ENCODE measurements at regions not wholly inside any gene's neighbourhood (a gene's known extent, or its start where the extent isn't known, plus 50 kb on each side); places are given as distances from the start of the nearest gene placed in this dataset.

- DNase-seq (ENCODE audit: low spot score) = no peak
- Mint-ChIP-seq H3K27me3 (ENCODE audit: low read depth) (no peaks in the 10 kb centered on the region), H3K36me3 (ENCODE audit: low read depth) (peaks cover 10% of the 10 kb centered on the region), H3K9me3 (ENCODE audit: low read depth) (no peaks in the 10 kb centered on the region), H3K4me3 (ENCODE audit: unreplicated experiment) (no peak overlapping the region), H3K4me1 (ENCODE audit: low read depth) (peaks cover 14% of the 10 kb centered on the region), H3K27ac (ENCODE audit: unreplicated experiment) (no peak overlapping the region)
- TF ChIP-seq CTCF (IDR thresholded peaks at IDR 0.05) = no peak
Observed at GRCh38 chr13:73778242-73778864, 355.9 kb downstream of the KLF12 start.

GRCh38 chr13:73777134-73777533, 357.1 kb downstream of the KLF12 start:
- Mint-ChIP-seq H3K27ac (ENCODE audit: unreplicated experiment) (no peak overlapping the region), H3K9me3 (ENCODE audit: low read depth) (no peaks in the 10 kb centered on the region), H3K36me3 (ENCODE audit: low read depth) (peaks cover 12% of the 10 kb centered on the region), H3K4me1 (ENCODE audit: low read depth) (peaks cover 14% of the 10 kb centered on the region), H3K4me3 (ENCODE audit: unreplicated experiment) (no peak overlapping the region), H3K27me3 (ENCODE audit: low read depth) (no peaks in the 10 kb centered on the region)
- no peak for TF ChIP-seq CTCF (IDR thresholded peaks at IDR 0.05)
- DNase-seq (ENCODE audit: low spot score) = no peak

- Mint-ChIP-seq H3K4me1 (ENCODE audit: low read depth) (peaks cover 12% of the 10 kb centered on the region), H3K27ac (ENCODE audit: unreplicated experiment) (no peak overlapping the region), H3K4me3 (ENCODE audit: unreplicated experiment) (no peak overlapping the region), H3K27me3 (ENCODE audit: low read depth) (no peaks in the 10 kb centered on the region), H3K36me3 (ENCODE audit: low read depth) (peaks cover 12% of the 10 kb centered on the region), H3K9me3 (ENCODE audit: low read depth) (no peaks in the 10 kb centered on the region)
- no peak for TF ChIP-seq CTCF (IDR thresholded peaks at IDR 0.05)
- DNase-seq (ENCODE audit: low spot score) = no peak
Observed at GRCh38 chr13:73776151-73776785, 357.9 kb downstream of the KLF12 start.

DNA sequence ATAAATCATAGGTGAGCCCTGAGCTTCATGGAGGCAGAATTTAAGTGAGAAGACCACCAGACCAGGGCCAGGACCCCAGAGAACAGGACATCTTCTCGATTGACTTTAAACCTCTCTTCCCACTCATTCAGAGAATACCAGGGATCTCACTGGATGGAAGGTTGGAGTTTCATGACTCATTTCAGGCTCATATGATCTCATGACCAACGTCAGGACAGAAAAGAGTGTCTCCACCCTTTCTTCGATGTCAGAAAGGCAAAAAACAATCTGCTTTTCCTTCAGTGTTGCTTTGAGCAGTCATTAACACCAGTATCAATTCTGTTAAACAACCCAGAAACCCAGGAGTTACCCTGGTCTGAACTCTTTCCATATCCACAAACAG, 361.0 kb downstream of the KLF12 start:
- H3K27ac Mint-ChIP-seq (ENCODE audit: unreplicated experiment) = no peak overlapping the region
- H3K4me1 Mint-ChIP-seq (ENCODE audit: low read depth) = peaks cover 2% of the 10 kb centered on the region
- peaks cover 12% of the 10 kb centered on the region for H3K36me3 Mint-ChIP-seq (ENCODE audit: low read depth)
- no peaks in the 10 kb centered on the region for H3K27me3 Mint-ChIP-seq (ENCODE audit: low read depth)
- no peak for TF ChIP-seq CTCF (IDR thresholded peaks at IDR 0.05)
- no peak for DNase-seq (ENCODE audit: low spot score)
- no peaks in the 10 kb centered on the region for H3K9me3 Mint-ChIP-seq (ENCODE audit: low read depth)
- H3K4me3 Mint-ChIP-seq (ENCODE audit: unreplicated experiment) = no peak overlapping the region

- H3K4me1 Mint-ChIP-seq (ENCODE audit: low read depth) = peaks cover 7% of the 10 kb centered on the region
- H3K9me3 Mint-ChIP-seq (ENCODE audit: low read depth) = no peaks in the 10 kb centered on the region
- no peak for DNase-seq (ENCODE audit: low spot score)
- no peak overlapping the region for H3K4me3 Mint-ChIP-seq (ENCODE audit: unreplicated experiment)
- H3K27ac Mint-ChIP-seq (ENCODE audit: unreplicated experiment) = no peak overlapping the region
- TF ChIP-seq CTCF (IDR thresholded peaks at IDR 0.05) = no peak
- peaks cover 12% of the 10 kb centered on the region for H3K36me3 Mint-ChIP-seq (ENCODE audit: low read depth)
- no peaks in the 10 kb centered on the region for H3K27me3 Mint-ChIP-seq (ENCODE audit: low read depth)
Observed at GRCh38 chr13:73772449-73773167, 361.6 kb downstream of the KLF12 start.

Measured in chondrocyte (in vitro differentiated cells).